HG02610 (cell line): ENCODE measurements at regions not wholly inside any gene's neighbourhood (a gene's known extent, or its start where the extent isn't known, plus 50 kb on each side); places are given as distances from the start of the nearest gene placed in this dataset.
"Not testable (repeated sequence)": the region's sequence is repeated elsewhere in the genome, so short reads cannot be mapped to it uniquely, and the experiment has no call there.

Experiments
- ATAC-seq: cut with Tn5 transposase; IDR thresholded peaks from one replicate; pipeline ENCODE4 v1.9.1; 2021; ENCODE audit warnings: mild to moderate bottlenecking, moderate library complexity; ENCODE audit not compliant: unreplicated experiment

GRCh38 chr7:68254815-68255214, 1258.2 kb downstream of the TYW1 start:
- ATAC-seq = not testable (repeated sequence)

GRCh38 chr7:68256295-68256694, 1259.7 kb downstream of the TYW1 start:
- no peak for ATAC-seq

GRCh38 chr7:68258609-68259008, 1262.0 kb downstream of the TYW1 start:
- no peak for ATAC-seq

- no peak for ATAC-seq
Measured at GRCh38 chr7:68265258-68265657, 1268.6 kb downstream of the TYW1 start.

GRCh38 chr7:68266004-68266579, 1269.5 kb downstream of the TYW1 start:
- ATAC-seq = no peak

GRCh38 chr7:68267486-68267885, 1270.9 kb downstream of the TYW1 start:
- ATAC-seq = no peak

GRCh38 chr7:68269405-68269804, 1272.8 kb downstream of the TYW1 start:
- ATAC-seq = no peak

GRCh38 chr7:68272507-68272906, 1275.9 kb downstream of the TYW1 start:
- ATAC-seq = no peak

- no peak for ATAC-seq
Measured at GRCh38 chr7:68276725-68277124, 1280.1 kb downstream of the TYW1 start.

- ATAC-seq = no peak
Measured at GRCh38 chr7:68279827-68280400, 1283.3 kb downstream of the TYW1 start.

- ATAC-seq = no peak
Measured at GRCh38 chr7:68280931-68281330, 1284.3 kb downstream of the TYW1 start.

GRCh38 chr7:68288144-68288593, 1291.5 kb downstream of the TYW1 start:
- no peak for ATAC-seq

GRCh38 chr7:68291710-68292109, 1295.1 kb downstream of the TYW1 start:
- ATAC-seq = no peak

- no peak for ATAC-seq
Measured at GRCh38 chr7:68295386-68295785, 1298.8 kb downstream of the TYW1 start.

GRCh38 chr7:68304536-68304935, 1293.7 kb upstream of the AUTS2 start:
- no peak for ATAC-seq

GRCh38 chr7:68306692-68307107, 1291.6 kb upstream of the AUTS2 start:
- no peak for ATAC-seq

- ATAC-seq = no peak
Measured at GRCh38 chr7:68309271-68309670, 1289.0 kb upstream of the AUTS2 start.

- no peak for ATAC-seq
Measured at GRCh38 chr7:68309806-68310205, 1288.5 kb upstream of the AUTS2 start.

GRCh38 chr7:68311958-68312357, 1286.3 kb upstream of the AUTS2 start:
- no peak for ATAC-seq

GRCh38 chr7:68313806-68314205, 1284.5 kb upstream of the AUTS2 start:
- ATAC-seq = no peak

GRCh38 chr7:68314208-68314607, 1284.1 kb upstream of the AUTS2 start:
- ATAC-seq = no peak

GRCh38 chr7:68317476-68317875, 1280.8 kb upstream of the AUTS2 start:
- ATAC-seq = no peak

GRCh38 chr7:68319061-68319460, 1279.2 kb upstream of the AUTS2 start:
- no peak for ATAC-seq
